Caco-2 (cell line): ENCODE measurements at regions not wholly inside any gene's neighbourhood (a gene's known extent, or its start where the extent isn't known, plus 50 kb on each side); places are given as distances from the start of the nearest gene placed in this dataset.

Experiments
- BruUV-seq: library from RNA; stranded (reverse); fragments of 400-500 nt; replicated peaks from 2 replicates; lab custom pipeline; 2021; lab: Mats Ljungman, UMichigan
- CTCF ChIA-PET: fragments of 300-600 bp; sonication (Branson Sonifier 250); formaldehyde crosslinking; loops from one replicate; lab custom pipeline; 2022; ENCODE audit warnings: antibody characterized with exemption; lab: Charles Lee
- POLR2A ChIA-PET: fragments of 300-600 bp; sonication (Branson Sonifier 250); formaldehyde crosslinking; loops from one replicate; lab custom pipeline; 2022; ENCODE audit warnings: antibody characterized with exemption; lab: Charles Lee
- DNase-seq, 2 experiments: peaks; one replicate each; pipeline versions ENCODE4 v3.0.0 to v3.0.0-alpha.2; 2020 to 2022
- H3K27me3 ChIP-seq: replicated peaks from 2 replicates; pipeline ENCODE4 v1.6.0; 2011; ENCODE audit warnings: low read length; ENCODE audit not compliant: control insufficient read depth, insufficient read depth
- H3K36me3 ChIP-seq: 2 replicates; pipeline ENCODE4 v1.5.1; 2011; ENCODE audit warnings: low read length; ENCODE audit not compliant: control insufficient read depth, insufficient read depth
- H3K4me1 ChIP-seq: fragments of 250-450 bp; sonication (Bioruptor Pico); 2 replicates; pipeline ENCODE4 v1.5.1; 2020; ENCODE audit warnings: mild to moderate bottlenecking
- H3K4me3 ChIP-seq: 2 replicates; pipeline ENCODE4 v1.5.1; 2011; ENCODE audit warnings: low read depth, mild to moderate bottlenecking, control low read depth, low read length
- H3K9me3 ChIP-seq: fragments of 250-450 bp; sonication (Bioruptor Pico); 2 replicates; pipeline ENCODE4 v1.5.1; 2020; ENCODE audit warnings: mild to moderate bottlenecking, moderate library complexity
- H3K27ac Mint-ChIP-seq: one replicate; pipeline ENCODE4 v1.8.0; 2022; ENCODE audit warnings: mixed read lengths; ENCODE audit not compliant: unreplicated experiment
- H3K27me3 Mint-ChIP-seq: one replicate; pipeline ENCODE4 v1.8.0; 2022; ENCODE audit warnings: mixed read lengths; ENCODE audit not compliant: insufficient read depth, unreplicated experiment
- H3K36me3 Mint-ChIP-seq: one replicate; pipeline ENCODE4 v1.8.0; 2022; ENCODE audit warnings: mild to moderate bottlenecking, mixed read lengths; ENCODE audit not compliant: insufficient read depth, unreplicated experiment
- H3K4me1 Mint-ChIP-seq: one replicate; pipeline ENCODE4 v1.8.0; 2022; ENCODE audit warnings: low read depth, mixed read lengths; ENCODE audit not compliant: unreplicated experiment
- H3K4me3 Mint-ChIP-seq: one replicate; pipeline ENCODE4 v1.8.0; 2022; ENCODE audit warnings: mild to moderate bottlenecking, moderate library complexity, mixed read lengths; ENCODE audit not compliant: unreplicated experiment
- H3K9me3 Mint-ChIP-seq: one replicate; pipeline ENCODE4 v1.8.0; 2022; ENCODE audit warnings: mixed read lengths; ENCODE audit not compliant: unreplicated experiment
- CTCF ChIP-seq, 2 experiments: fragments of 200-600 bp in 1 of 2; IDR thresholded peaks; 1 replicate in 1 of 2; 2 replicates in 1 of 2; pipeline versions ENCODE4 v1.5.1 to v1.8.0; 2011 to 2022; ENCODE audit warnings: antibody characterized with exemption in 1 of 2, control low read depth in 1 of 2, inconsistent platforms in 1 of 2, low read depth in 1 of 2, low read length in 1 of 2, mild to moderate bottlenecking in 1 of 2, moderate library complexity in 1 of 2; ENCODE audit not compliant: insufficient read depth in 1 of 2, severe bottlenecking in 1 of 2, unreplicated experiment in 1 of 2
- intact Hi-C: fragments of 100-400 bp; cut with micrococcal nuclease; formaldehyde crosslinking; loops from one replicate; pipeline ENCODE4 v1.10.0; 2022; ENCODE audit not compliant: unreplicated experiment

- no peaks in the 10 kb centered on the region for H3K27me3 ChIP-seq
- no peak for DNase-seq
- H3K36me3 ChIP-seq = no peaks in the 10 kb centered on the region
- Mint-ChIP-seq H3K27ac (no peak overlapping the region), H3K4me1 (no peaks in the 10 kb centered on the region), H3K4me3 (no peak overlapping the region), H3K9me3 (no peaks in the 10 kb centered on the region), H3K36me3 (no peaks in the 10 kb centered on the region), H3K27me3 (peaks cover 2% of the 10 kb centered on the region)
- no peaks in the 10 kb centered on the region for H3K4me1 ChIP-seq
- BruUV-seq = no TSS peak
- no peak for TF ChIP-seq CTCF (IDR thresholded peaks at IDR 0.05; ENCODE audit: insufficient read depth in 1 of 2, low read depth in 1 of 2, low read length in 1 of 2, severe bottlenecking in 1 of 2, unreplicated experiment in 1 of 2)
- ChIA-PET POLR2A (no interaction called here), CTCF (no interaction called here)
- intact Hi-C loops = no loop called here
- H3K9me3 ChIP-seq = no peaks in the 10 kb centered on the region
- H3K4me3 ChIP-seq = no peak overlapping the region
These were observed 716.7 kb upstream of the GCFC2 start for GRCh38 chr2:76427452-76427851.

GRCh38 chr2:76415821-76416220 is 705.1 kb upstream of the GCFC2 start:
- Histone ChIP-seq H3K4me3 (no peak overlapping the region), H3K9me3 (no peaks in the 10 kb centered on the region), H3K27me3 (no peaks in the 10 kb centered on the region), H3K4me1 (no peaks in the 10 kb centered on the region), H3K36me3 (no peaks in the 10 kb centered on the region)
- Mint-ChIP-seq H3K27me3 (peaks cover 3% of the 10 kb centered on the region), H3K4me1 (no peaks in the 10 kb centered on the region), H3K36me3 (no peaks in the 10 kb centered on the region), H3K27ac (no peak overlapping the region), H3K4me3 (no peak overlapping the region), H3K9me3 (no peaks in the 10 kb centered on the region)
- no TSS peak for BruUV-seq
- ChIA-PET POLR2A (no interaction called here), CTCF (no interaction called here)
- intact Hi-C loops = no loop called here
- no peak for TF ChIP-seq CTCF (IDR thresholded peaks at IDR 0.05; ENCODE audit: insufficient read depth in 1 of 2, low read depth in 1 of 2, low read length in 1 of 2, severe bottlenecking in 1 of 2, unreplicated experiment in 1 of 2)
- no peak for DNase-seq

- no TSS peak for BruUV-seq
- ChIA-PET CTCF (no interaction called here), POLR2A (no interaction called here)
- TF ChIP-seq CTCF (IDR thresholded peaks at IDR 0.05; ENCODE audit: insufficient read depth in 1 of 2, low read depth in 1 of 2, low read length in 1 of 2, severe bottlenecking in 1 of 2, unreplicated experiment in 1 of 2) = no peak
- Mint-ChIP-seq H3K4me1 (no peaks in the 10 kb centered on the region), H3K27ac (no peak overlapping the region), H3K27me3 (peaks cover 3% of the 10 kb centered on the region), H3K4me3 (no peak overlapping the region), H3K9me3 (no peaks in the 10 kb centered on the region), H3K36me3 (no peaks in the 10 kb centered on the region)
- intact Hi-C loops = no loop called here
- no peak for DNase-seq
- H3K9me3 ChIP-seq = no peaks in the 10 kb centered on the region
- no peaks in the 10 kb centered on the region for H3K36me3 ChIP-seq
- H3K4me3 ChIP-seq = no peak overlapping the region
- no peaks in the 10 kb centered on the region for H3K4me1 ChIP-seq
- H3K27me3 ChIP-seq = no peaks in the 10 kb centered on the region
These were observed 702.7 kb upstream of the GCFC2 start for GRCh38 chr2:76413436-76413835.
